IMR-90 (cell line): ENCODE measurements at regions not wholly inside any gene's neighbourhood (a gene's known extent, or its start where the extent isn't known, plus 50 kb on each side); places are given as distances from the start of the nearest gene placed in this dataset.

ENCODE experiments used
- ATAC-seq: fragments of 200-7000 bp; cut with Tn5 transposase; 2 replicates; pipeline ENCODE4 v1.9.1; 2020; ENCODE audit warnings: low read depth, mild to moderate bottlenecking, moderate library complexity
- BruUV-seq: library from RNA; stranded (reverse); fragments of 400-500 nt; replicated peaks from 2 replicates; lab custom pipeline; 2021; lab: Mats Ljungman, UMichigan
- CTCF ChIA-PET: fragments of 300-600 bp; formaldehyde crosslinking; extraction: SDS; loops from one replicate; lab custom pipeline; 2021; ENCODE audit warnings: antibody characterized with exemption; lab: Yijun Ruan, JAX
- POLR2A ChIA-PET: fragments of 300-600 bp; sonication (Branson Sonifier 250); formaldehyde crosslinking; loops from one replicate; lab custom pipeline; 2022; ENCODE audit warnings: antibody characterized with exemption; ENCODE audit not compliant: unreplicated experiment; lab: Charles Lee
- DNase-seq: peaks from one replicate; pipeline ENCODE4 v3.0.0; 2013
- H2AFZ ChIP-seq: replicated peaks from 2 replicates; pipeline ENCODE3; 2013; ENCODE audit warnings: low read length, mild to moderate bottlenecking; ENCODE audit not compliant: poor library complexity
- H2AK5ac ChIP-seq: 2 replicates; pipeline ENCODE4 v1.6.1; 2013; ENCODE audit warnings: low read depth, low read length, inconsistent platforms
- H2AK9ac ChIP-seq: replicated peaks from 2 replicates; pipeline ENCODE3; 2013; ENCODE audit warnings: mild to moderate bottlenecking, low read depth, low read length, moderate library complexity; ENCODE audit not compliant: poor library complexity
- H2BK120ac ChIP-seq: 2 replicates; pipeline ENCODE4 v1.6.1; 2013; ENCODE audit warnings: low read depth, low read length, inconsistent platforms
- H2BK15ac ChIP-seq: 3 replicates; pipeline ENCODE4 v1.6.1; 2013; ENCODE audit warnings: low read depth, low read length, inconsistent platforms
- H2BK20ac ChIP-seq: 2 replicates; pipeline ENCODE4 v1.6.1; 2013; ENCODE audit warnings: low read depth, mild to moderate bottlenecking, inconsistent platforms, low read length, moderate library complexity
- H2BK5ac ChIP-seq: 2 replicates; pipeline ENCODE4 v1.6.1; 2013; ENCODE audit warnings: mild to moderate bottlenecking, low read depth, low read length, inconsistent platforms; ENCODE audit not compliant: poor library complexity, severe bottlenecking
- H3K14ac ChIP-seq: replicated peaks from 2 replicates; pipeline ENCODE4 v1.6.1; 2013; ENCODE audit warnings: low read depth, low read length, inconsistent platforms
- H3K18ac ChIP-seq: 2 replicates; pipeline ENCODE4 v1.6.1; 2013; ENCODE audit warnings: low read depth, low read length, control low read depth
- H3K23ac ChIP-seq: 2 replicates; pipeline ENCODE4 v1.6.1; 2013; ENCODE audit warnings: low read depth, low read length, inconsistent platforms
- H3K27ac ChIP-seq: 2 replicates; pipeline ENCODE4 v1.5.1; 2013; ENCODE audit warnings: mild to moderate bottlenecking, control low read depth, low read length; ENCODE audit not compliant: insufficient read depth
- H3K27me3 ChIP-seq: 2 replicates; pipeline ENCODE4 v1.6.1; 2013; ENCODE audit warnings: low read length; ENCODE audit not compliant: control insufficient read depth, insufficient read depth
- H3K36me3 ChIP-seq: 2 replicates; pipeline ENCODE4 v1.6.1; 2013; ENCODE audit warnings: low read length, mixed read lengths; ENCODE audit not compliant: control insufficient read depth, insufficient read depth
- H3K4ac ChIP-seq: 2 replicates; pipeline ENCODE4 v1.6.1; 2013; ENCODE audit warnings: low read depth, low read length, inconsistent platforms
- H3K4me1 ChIP-seq: 2 replicates; pipeline ENCODE4 v1.6.1; 2013; ENCODE audit warnings: low read length, mixed read lengths; ENCODE audit not compliant: control insufficient read depth, insufficient read depth
- H3K4me2 ChIP-seq: 2 replicates; pipeline ENCODE4 v1.6.1; 2013; ENCODE audit warnings: low read depth, mild to moderate bottlenecking, control low read depth, low read length, moderate library complexity
- H3K4me3 ChIP-seq: 2 replicates; pipeline ENCODE4 v1.5.1; 2013; ENCODE audit warnings: low read depth, mild to moderate bottlenecking, control low read depth, low read length, moderate library complexity; ENCODE audit not compliant: insufficient read depth
- H3K56ac ChIP-seq: 2 replicates; pipeline ENCODE4 v1.6.1; 2013; ENCODE audit warnings: low read length, inconsistent platforms; ENCODE audit not compliant: insufficient read depth; ENCODE audit errors: extremely low read depth
- H3K79me1 ChIP-seq, 2 experiments: 2 replicates each; pipeline ENCODE4 v1.6.1; 2013; ENCODE audit warnings: low read length in 2 of 2, inconsistent platforms in 1 of 2, low read depth in 1 of 2
- H3K9ac ChIP-seq: 2 replicates; pipeline ENCODE4 v1.6.1; 2013; ENCODE audit warnings: low read depth, low read length, control low read depth
- H3K9me1 ChIP-seq: 2 replicates; pipeline ENCODE4 v1.6.1; 2013; ENCODE audit warnings: low read length, inconsistent platforms; ENCODE audit not compliant: insufficient read depth
- H3K9me3 ChIP-seq: 2 replicates; pipeline ENCODE4 v1.6.1; 2013; ENCODE audit warnings: low read length; ENCODE audit not compliant: control insufficient read depth, insufficient read depth
- H4K20me1 ChIP-seq: 2 replicates; pipeline ENCODE4 v1.6.1; 2013; ENCODE audit warnings: low read length, inconsistent platforms; ENCODE audit not compliant: insufficient read depth
- H4K5ac ChIP-seq: 2 replicates; pipeline ENCODE4 v1.6.1; 2013; ENCODE audit warnings: mild to moderate bottlenecking, low read depth, low read length, control low read depth
- H4K8ac ChIP-seq, 2 experiments: 2 replicates each; pipeline ENCODE4 v1.6.1; 2013; ENCODE audit warnings: low read depth in 2 of 2, low read length in 2 of 2, control low read depth in 1 of 2, inconsistent platforms in 1 of 2
- H4K91ac ChIP-seq: 2 replicates; pipeline ENCODE4 v1.6.1; 2013; ENCODE audit warnings: low read depth, low read length, inconsistent platforms; ENCODE audit not compliant: insufficient read depth
- CEBPB ChIP-seq: IDR thresholded peaks from 2 replicates; pipeline ENCODE4 v1.6.1; 2012; ENCODE audit warnings: low read depth, low read length, improper control_type of control experiment
- CHD1 ChIP-seq: IDR thresholded peaks from 2 replicates; pipeline ENCODE4 v1.6.1; 2012; ENCODE audit warnings: low read depth, low read length, improper control_type of control experiment
- CTCF ChIP-seq: conservative IDR thresholded peaks from 2 replicates; pipeline ENCODE4 v1.5.1; 2012; ENCODE audit warnings: mild to moderate bottlenecking, low read depth, low read length, improper control_type of control experiment
- FOS ChIP-seq: fragments of 150-350 bp; IDR thresholded peaks from 2 replicates; pipeline ENCODE4 v1.6.1; 2016; ENCODE audit warnings: low read depth, low read length
- MAFK ChIP-seq: IDR thresholded peaks from 2 replicates; pipeline ENCODE4 v1.6.1; 2012; ENCODE audit warnings: low read depth, low read length, improper control_type of control experiment
- MAZ ChIP-seq: IDR thresholded peaks from 2 replicates; pipeline ENCODE4 v1.6.1; 2012; ENCODE audit warnings: low read depth, mild to moderate bottlenecking, low read length, improper control_type of control experiment, moderate library complexity, borderline replicate concordance
- MXI1 ChIP-seq: IDR thresholded peaks from 2 replicates; pipeline ENCODE4 v1.6.1; 2012; ENCODE audit warnings: low read depth, mild to moderate bottlenecking, low read length, moderate library complexity, borderline replicate concordance
- NFE2L2 ChIP-seq: fragments of 150-350 bp; IDR thresholded peaks from 2 replicates; pipeline ENCODE4 v1.6.1; 2016; ENCODE audit warnings: low read depth, mild to moderate bottlenecking, low read length
- POLR2A ChIP-seq: IDR thresholded peaks from 2 replicates; pipeline ENCODE4 v1.6.1; 2012; ENCODE audit warnings: mild to moderate bottlenecking, low read depth, low read length
- RAD21 ChIP-seq: IDR thresholded peaks from 2 replicates; pipeline ENCODE4 v1.6.1; 2012; ENCODE audit warnings: low read length, improper control_type of control experiment
- RCOR1 ChIP-seq: IDR thresholded peaks from 2 replicates; pipeline ENCODE4 v1.6.1; 2012; ENCODE audit warnings: mild to moderate bottlenecking, low read length, improper control_type of control experiment; ENCODE audit not compliant: insufficient replicate concordance
- RFX5 ChIP-seq: IDR thresholded peaks from 2 replicates; pipeline ENCODE4 v1.8.0; 2012; ENCODE audit warnings: low read depth, mild to moderate bottlenecking, low read length, moderate library complexity
- SMC3 ChIP-seq: fragments of 150-350 bp; IDR thresholded peaks from 2 replicates; pipeline ENCODE4 v1.6.1; 2016; ENCODE audit warnings: low read depth, mild to moderate bottlenecking, antibody characterized with exemption, low read length, moderate library complexity
- dilution Hi-C: fragments of 300-500 bp; cut with HindIII; formaldehyde crosslinking; loops from one replicate; pipeline ENCODE4 v1.14.3; 2018; ENCODE audit warnings: low sequenced_read_pairs; ENCODE audit not compliant: unreplicated experiment
- in situ Hi-C: fragments of 300-500 bp; cut with MboI; formaldehyde crosslinking; loops from 3 replicates; pipeline ENCODE4 v1.14.3; 2019; ENCODE audit warnings: low sequenced_read_pairs, inconsistent platforms, mixed read lengths
- intact Hi-C: fragments of 100-400 bp; cut with micrococcal nuclease; formaldehyde crosslinking; loops from 2 replicates; pipeline ENCODE4 v1.10.0; 2022
- TF ChIP-seq, protein P1 (sequence below): fragments of 150-350 bp; IDR thresholded peaks from 2 replicates; pipeline ENCODE4 v1.6.1; 2016; ENCODE audit warnings: low read depth, mild to moderate bottlenecking, low read length, moderate library complexity, borderline replicate concordance

DNA sequence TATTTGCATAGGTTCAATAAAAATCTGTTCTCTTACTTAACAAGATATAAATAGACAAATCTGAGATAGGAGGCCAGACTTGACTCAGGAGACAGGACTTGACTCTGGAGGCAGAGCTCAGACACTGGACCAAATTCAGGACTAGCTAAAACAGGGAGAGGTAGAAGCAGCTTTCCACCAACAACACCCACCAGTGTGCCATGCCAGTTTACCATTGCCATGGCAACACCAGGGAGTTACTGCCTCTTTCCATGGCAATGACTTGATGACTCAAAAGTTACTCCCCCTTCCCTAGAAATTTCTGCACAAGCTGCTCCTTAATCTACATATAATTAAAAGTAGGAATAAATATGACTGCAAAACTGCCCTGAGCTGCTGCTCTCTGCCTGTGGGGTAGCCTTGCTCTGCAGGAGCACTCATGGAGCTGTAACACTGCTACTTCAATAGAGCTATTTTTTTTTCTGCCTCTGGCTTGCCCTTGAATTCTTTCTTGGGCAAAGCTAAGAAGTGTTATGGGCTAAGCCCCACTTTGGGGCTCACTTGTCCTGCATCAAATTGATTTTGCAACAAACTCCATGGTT, 473.0 kb downstream of the PLK2 start:
- no TSS peak for BruUV-seq
- H3K9me3 ChIP-seq, result no peaks in the 10 kb centered on the region
- no peak overlapping the region for H4K5ac ChIP-seq
- H3K4me3 ChIP-seq, result no peak overlapping the region
- no peak overlapping the region for H3K18ac ChIP-seq
- in situ Hi-C loops (no loop called here), dilution Hi-C loops (no loop called here), intact Hi-C loops (no loop called here)
- no peak overlapping the region for H4K8ac ChIP-seq
- H2BK5ac ChIP-seq, result no peak overlapping the region
- no peak overlapping the region for H4K91ac ChIP-seq
- no peaks in the 10 kb centered on the region for H3K27me3 ChIP-seq
- no peak overlapping the region for H3K9ac ChIP-seq
- H2BK15ac ChIP-seq, result no peak overlapping the region
- DNase-seq (peak; percentile 34), ATAC-seq (no peak)
- H3K27ac ChIP-seq, result no peak overlapping the region
- H3K56ac ChIP-seq, result no peak overlapping the region
- no peaks in the 10 kb centered on the region for H3K79me1 ChIP-seq
- no peak overlapping the region for H2AK5ac ChIP-seq
- H3K9me1 ChIP-seq, result no peaks in the 10 kb centered on the region
- no peak overlapping the region for H2AFZ ChIP-seq
- H3K4me1 ChIP-seq, result no peaks in the 10 kb centered on the region
- ChIA-PET POLR2A (no interaction called here), CTCF (interaction anchor here (0.6 kb wide), 1 partner anchor 52 kb away, joined by 3 read pairs; no protein-coding TSS in a partner anchor)
- TF ChIP-seq POLR2A (no peak), MAZ (no peak), RCOR1 (no peak), MXI1 (no peak), FOS (no peak), RAD21 (no peak), SMC3 (no peak), CEBPB (no peak), NFE2L2 (no peak), CTCF (no peak), RFX5 (no peak), CHD1 (no peak), MAFK (no peak)
- TF ChIP-seq, protein P1, sequence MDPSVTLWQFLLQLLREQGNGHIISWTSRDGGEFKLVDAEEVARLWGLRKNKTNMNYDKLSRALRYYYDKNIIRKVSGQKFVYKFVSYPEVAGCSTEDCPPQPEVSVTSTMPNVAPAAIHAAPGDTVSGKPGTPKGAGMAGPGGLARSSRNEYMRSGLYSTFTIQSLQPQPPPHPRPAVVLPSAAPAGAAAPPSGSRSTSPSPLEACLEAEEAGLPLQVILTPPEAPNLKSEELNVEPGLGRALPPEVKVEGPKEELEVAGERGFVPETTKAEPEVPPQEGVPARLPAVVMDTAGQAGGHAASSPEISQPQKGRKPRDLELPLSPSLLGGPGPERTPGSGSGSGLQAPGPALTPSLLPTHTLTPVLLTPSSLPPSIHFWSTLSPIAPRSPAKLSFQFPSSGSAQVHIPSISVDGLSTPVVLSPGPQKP, result no peak
- no peak overlapping the region for H3K4ac ChIP-seq
- no peak overlapping the region for H2BK120ac ChIP-seq
- H4K20me1 ChIP-seq, result no peaks in the 10 kb centered on the region
- no peak overlapping the region for H3K14ac ChIP-seq
- no peak overlapping the region for H3K23ac ChIP-seq
- H3K36me3 ChIP-seq, result no peaks in the 10 kb centered on the region
- H3K4me2 ChIP-seq, result no peak overlapping the region
- H2AK9ac ChIP-seq, result no peak overlapping the region
- no peak overlapping the region for H2BK20ac ChIP-seq
